HG02588 (cell line): ENCODE measurements at regions not wholly inside any gene's neighbourhood (a gene's known extent, or its start where the extent isn't known, plus 50 kb on each side); places are given as distances from the start of the nearest gene placed in this dataset.
A peak's percentile ranks its signal among the peaks of the same experiment; 100 is the strongest.

Experiments
- ATAC-seq: cut with Tn5 transposase; IDR thresholded peaks from one replicate; pipeline ENCODE4 v1.9.1; 2021; ENCODE audit warnings: mild to moderate bottlenecking, moderate library complexity; ENCODE audit not compliant: unreplicated experiment

DNA sequence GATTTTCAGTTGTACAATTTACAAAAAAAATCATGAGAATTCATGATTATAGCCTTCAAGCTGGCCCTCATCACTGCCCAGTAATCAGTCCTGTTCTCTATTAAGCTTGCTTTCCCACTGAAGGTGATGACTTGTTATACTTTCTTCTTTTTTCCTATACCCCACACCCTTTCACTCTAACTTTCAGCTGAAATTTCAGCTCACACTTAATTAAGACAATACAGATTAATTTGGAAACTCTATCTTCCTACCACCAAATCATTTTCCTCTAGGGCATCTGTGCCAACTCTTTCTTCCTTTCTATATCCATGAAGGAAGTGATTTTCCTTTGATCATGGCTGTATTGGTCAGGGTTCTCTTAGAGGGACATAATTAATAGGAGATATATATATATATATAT is 449.9 kb downstream of the CD109 start:
- ATAC-seq: no peak

DNA sequence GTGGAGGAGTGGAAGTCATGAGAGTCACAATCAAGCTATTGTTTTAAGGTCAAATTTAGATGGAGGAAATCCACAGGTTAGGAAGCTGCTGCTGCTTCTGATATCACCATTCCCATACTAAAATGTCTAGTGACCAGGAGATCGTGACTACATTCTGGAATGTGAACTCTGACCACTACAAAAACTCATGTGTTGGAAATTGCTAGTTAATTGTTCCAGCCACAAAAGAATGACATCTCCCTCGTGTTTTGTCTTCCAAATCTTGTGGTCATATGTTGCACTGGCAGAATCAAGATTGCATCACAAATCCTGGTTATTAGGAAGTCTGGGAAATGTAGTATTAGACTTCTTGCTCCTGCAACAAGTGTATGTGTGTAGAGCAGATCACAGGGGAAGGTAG is 441.9 kb downstream of the CD109 start:
- ATAC-seq: no peak

DNA sequence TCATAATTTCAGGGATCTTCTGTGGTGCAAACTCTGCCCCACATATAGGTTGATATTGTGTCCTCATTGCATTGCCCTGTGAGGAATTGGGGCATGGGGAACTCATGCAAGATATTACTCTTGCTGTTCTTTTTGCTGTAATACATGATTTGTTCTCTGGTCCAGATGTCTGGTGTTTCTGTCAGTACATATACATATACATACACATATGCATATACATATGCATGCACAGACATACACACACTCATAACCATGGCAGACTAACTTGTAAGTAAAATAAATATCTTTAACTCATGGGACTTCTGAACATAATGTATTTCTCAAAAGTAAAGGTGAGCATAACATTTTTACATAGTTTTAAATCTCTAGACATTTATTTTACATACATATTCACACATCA is 438.3 kb downstream of the CD109 start:
- no peak for ATAC-seq

DNA sequence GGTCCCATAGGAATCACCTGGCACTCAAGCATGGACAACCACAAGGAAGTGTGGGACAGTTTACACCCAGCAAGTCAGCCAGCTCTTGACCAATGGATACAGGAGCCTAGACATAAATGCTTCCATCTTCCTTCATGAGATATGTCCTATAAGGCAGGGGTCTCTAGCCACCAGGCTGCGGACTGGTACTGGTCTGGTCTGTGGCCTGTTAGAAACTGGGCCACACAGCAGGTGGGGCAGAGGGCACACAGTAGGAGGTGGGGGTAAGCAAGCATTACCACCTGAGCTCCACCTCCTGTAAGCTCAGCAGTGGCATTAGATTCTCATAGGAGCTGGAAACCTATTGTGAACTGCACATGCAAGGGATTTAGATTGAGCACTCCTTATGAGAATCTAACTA is 437.1 kb downstream of the CD109 start:
- no peak for ATAC-seq

DNA sequence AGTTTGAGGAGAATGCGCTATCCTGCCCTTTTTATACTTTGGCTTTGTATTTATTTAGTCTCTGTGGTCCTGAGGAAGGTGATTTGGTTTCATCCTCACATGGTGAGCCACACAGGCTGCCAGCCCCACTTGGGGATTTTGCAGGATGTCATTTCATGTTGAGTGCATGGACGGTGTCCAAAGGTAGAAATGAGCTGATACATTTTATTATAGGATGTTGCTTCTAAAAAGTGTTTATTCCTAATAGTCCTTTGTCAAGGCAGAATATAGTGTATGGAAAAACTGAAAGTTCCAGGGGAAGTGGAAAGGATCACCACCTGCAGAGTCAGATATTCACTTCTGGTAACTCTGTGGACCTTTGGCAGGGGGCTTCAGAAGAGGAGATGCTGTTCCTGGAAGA is 434.6 kb downstream of the CD109 start:
- no peak for ATAC-seq

DNA sequence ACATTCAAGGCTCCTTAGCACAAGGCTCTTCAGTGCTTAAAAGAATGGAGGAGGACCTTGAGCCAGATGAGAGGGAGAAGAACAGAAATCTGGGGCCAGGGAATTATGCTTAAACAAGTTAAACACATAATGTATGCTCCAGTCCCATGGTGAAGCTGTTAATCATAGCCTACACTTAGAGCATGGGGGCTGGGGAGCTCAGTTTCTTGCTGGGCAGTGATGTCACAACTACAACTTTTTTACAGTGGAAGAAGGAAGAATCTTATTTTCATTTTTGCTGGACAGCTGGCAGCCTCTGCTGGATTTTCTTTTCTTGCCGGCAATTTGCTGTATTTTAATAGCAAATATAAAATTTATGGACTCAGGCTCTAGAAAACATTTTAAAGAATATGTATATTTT is 432.5 kb downstream of the CD109 start:
- no peak for ATAC-seq

DNA sequence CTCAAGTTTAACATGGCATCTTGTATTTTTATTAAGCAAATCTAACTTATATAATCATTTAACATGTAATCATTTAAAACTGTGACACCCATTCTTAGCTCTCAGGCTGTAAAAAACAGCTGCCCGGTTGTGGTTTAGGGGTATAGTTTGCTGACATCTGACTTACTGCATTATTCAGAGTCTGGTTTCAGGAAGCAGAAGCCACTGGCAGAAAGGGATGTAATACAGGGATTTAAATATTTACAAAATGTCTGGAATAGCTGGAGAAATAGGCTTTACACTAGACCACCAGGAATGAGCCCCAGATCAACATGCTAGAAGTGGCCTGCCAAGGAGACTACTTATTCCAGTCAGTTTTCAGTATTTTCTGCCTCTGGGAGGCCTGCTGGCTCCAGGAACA is 421.1 kb downstream of the CD109 start:
- ATAC-seq: no peak

DNA sequence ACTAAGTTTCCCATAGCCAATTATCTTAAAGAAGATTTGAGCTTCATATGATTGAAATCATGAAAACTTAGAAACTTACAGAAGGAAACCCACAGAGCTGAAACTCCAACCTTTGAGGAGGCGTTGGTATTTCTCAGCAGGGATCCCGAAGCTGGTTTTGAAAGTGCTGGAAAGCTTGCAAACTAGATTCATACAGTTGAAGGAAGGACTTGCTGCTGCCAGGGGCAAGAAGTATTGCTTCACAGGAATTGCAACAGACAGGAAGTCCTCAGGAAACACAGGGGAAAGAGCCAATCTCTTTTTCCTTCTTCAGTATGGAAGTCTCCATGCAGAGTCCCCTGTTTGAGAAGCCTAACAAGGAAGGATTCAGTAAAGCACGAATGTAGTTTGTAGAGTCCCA is 419.7 kb downstream of the CD109 start:
- ATAC-seq: no peak

DNA sequence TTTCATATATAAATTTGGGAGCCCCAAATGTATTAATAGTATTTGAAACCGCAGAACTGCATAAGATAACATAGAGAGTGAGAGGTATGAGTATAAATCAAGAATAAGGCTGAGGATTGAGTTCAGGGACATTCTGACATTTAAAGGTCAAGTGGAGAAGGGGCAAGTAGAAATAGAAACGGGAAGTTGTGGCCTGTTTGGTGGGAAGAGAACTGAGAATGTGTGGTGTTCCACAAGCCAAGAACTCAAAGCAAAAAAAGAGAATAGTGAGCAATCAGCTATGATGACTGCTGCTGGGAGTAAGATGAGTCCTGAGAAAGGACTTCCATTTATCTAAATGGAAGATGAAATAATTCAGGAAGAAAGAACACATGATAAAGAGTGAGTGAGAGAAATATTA is 418.4 kb downstream of the CD109 start:
- peak; percentile 71 for ATAC-seq

DNA sequence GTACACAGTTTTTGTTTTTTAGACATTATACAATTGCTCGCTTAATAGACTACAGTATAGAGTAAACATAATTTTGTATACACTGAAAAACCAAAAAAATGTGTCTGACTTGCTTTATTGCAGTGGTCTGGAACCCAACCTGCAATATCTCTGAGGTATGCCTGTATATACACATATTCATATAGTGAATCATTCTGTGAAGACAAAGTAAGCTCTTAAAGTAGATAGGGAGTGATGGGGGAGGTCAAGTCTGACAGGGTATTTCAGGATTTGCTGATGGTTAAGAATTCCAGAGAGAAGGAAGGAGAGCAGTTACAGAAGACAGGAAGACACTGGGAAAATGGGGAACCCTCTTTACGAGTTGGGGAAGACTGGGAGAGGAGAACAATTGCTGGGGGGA is 417.9 kb downstream of the CD109 start:
- ATAC-seq: no peak

DNA sequence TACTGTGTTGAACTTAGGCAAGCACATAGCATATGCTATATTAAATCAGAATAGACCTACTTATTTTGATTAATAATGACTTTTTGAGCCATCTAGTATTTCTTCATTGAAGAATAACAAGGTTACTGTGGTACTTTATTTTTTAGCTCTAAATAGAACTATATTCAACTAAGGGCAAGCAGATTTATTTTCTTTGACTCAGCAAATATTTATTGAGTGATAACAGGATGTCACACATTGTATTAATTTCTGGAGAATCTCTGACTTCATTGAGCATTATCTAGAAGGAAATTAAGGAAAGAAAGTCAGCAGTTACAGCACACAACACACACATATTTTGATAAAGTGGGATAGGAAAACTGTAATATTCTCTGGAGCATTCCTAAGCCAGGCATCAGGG is 407.4 kb downstream of the CD109 start:
- no peak for ATAC-seq

DNA sequence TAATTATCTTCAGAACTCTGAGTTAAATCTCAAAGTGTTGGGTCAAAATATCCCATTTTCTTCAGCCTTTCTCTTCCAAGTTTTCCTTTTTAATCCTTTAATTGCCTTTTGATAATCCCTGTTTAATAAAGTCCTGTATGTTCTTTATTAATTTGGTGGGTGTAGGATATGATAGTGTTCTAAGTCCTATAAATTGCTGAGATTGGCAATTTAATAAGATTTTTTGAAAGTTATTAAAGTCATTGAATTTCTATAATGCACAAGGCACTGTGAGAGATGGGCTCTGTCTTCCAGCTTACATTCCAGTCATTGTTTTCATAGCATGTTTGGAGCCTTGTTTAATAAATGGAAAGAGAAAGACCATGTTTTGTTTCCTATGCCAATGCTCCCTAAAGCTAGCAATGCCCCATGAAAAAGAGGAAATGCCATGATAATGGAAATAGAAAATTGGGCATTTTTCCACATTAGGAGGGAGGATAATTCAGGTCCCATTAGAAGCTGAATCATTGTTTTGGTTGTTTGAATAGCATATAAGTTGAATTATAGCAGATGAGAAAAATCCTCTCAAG is 404.8 kb downstream of the CD109 start:
- no peak for ATAC-seq

DNA sequence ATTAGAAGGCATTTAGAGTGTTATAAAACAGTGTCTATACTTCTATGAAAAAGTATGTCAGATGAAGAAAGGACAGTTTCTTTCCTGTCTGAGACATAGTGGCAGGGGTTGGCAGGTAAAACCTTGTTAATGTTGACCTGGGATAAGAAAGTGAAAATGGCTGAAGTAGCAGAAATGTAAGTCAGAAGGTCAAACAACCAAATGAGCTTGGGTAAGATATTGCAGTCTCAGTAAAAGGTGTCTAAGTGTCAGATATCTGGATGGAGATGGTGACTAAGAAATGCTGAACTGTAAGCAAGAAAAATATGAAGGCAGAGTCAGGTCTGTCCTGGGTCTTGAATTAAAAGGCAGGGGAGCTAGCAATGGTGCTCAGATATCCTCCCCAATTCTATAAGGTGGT is 400.3 kb downstream of the CD109 start:
- no peak for ATAC-seq

DNA sequence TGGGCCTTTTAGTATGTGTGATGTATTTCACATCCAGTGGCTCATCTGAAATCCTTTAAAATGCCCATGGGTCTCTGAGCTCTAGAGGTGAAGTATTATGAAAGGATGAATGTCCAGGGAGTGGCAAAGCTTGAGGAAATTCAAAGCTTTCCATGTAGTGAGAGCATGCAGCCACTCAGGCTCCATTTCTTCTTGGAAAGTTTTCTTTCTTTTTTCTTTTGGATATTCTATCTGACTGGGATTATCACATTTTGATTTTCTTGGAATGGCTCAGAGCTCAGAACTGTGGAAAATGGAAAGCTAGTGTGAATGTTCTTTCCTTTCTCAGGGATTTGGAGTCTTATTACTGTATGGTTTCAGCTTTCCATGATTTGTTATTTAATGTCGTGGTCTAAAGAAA is 397.4 kb downstream of the CD109 start:
- ATAC-seq: no peak

DNA sequence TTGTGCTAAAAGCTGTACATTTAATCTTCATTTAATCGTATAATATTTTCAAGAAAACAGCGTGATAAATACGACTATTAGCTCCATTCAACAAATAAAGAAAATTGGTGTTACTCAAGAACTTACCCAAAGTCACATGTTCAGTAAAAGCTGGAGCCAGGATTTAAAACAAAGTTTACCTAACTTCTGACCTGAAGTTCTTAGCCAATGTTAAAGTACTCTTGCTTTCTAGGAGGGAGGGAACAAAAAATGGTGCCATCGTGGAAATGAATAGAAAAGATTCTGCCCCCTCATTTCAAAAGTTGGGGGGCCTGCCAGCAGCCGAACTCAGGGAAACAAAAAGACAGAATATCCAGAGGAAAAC is 395.8 kb downstream of the CD109 start:
- ATAC-seq: no peak

DNA sequence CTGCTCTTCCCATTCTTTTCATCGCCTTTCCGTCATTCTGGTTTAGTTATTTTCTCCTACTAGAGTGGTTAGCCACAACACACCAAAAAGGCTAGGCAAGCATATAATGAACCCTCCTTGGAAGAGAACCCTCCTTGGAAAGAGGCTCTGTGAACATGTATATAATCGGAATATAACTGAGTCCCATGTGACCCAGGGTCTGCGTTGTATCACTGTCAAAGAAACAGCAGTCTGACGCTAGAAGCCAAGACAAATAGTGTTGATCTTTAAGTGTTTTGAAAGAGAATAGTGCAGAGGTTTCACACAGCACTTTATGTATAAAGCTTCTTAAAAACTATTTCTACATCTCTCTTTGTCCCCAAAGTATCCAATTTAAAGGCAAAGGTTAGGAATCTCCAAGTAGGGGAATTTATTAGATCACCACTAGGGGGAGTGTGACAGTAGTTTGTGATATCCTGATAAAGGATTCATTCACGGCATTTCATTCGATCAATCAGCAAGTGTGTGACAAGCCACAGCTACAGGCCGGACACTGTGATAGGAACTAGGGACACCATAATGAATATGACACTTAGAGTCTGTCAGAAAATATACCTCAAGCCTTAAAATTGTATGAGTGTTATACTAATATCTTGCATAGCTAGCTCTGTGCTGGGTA is 395.3 kb downstream of the CD109 start:
- no peak for ATAC-seq

DNA sequence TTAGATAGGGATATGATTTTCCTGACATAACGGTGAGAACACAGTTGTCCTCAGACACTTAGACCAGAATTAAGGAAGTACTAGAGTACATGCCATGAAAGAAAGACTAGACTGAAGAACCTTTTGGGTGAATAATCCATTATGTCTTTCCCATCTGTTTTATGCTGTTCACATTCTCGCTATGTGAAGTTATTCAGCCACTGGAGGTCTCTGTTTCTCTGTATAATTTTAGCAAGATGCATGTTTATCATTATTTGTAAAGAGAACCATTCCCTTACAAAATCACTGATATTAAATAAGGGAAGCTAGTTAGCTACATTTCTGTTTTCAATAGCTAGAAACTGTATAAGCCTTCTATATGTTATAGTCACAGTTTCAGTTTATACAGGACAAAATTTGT is 391.9 kb downstream of the CD109 start:
- ATAC-seq: no peak

DNA sequence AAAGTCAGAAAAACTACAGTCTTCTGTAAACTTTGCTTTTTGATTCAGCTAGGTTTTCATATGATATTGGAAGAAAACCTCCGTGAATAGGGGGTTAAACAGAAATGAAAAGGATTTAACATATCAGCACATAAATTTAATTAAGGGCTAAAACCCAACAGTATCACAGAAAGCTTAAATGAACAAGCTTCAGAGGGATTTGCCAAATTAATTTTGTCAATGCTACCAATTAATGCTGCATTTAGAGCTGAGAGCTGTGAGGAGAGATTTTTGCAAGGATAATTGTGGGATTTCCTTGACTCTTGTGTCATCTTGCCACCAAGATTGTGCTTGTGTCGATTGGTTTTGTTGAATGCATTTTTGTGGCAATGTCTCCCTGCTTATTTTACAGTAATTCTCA is 379.9 kb downstream of the CD109 start:
- no peak for ATAC-seq

DNA sequence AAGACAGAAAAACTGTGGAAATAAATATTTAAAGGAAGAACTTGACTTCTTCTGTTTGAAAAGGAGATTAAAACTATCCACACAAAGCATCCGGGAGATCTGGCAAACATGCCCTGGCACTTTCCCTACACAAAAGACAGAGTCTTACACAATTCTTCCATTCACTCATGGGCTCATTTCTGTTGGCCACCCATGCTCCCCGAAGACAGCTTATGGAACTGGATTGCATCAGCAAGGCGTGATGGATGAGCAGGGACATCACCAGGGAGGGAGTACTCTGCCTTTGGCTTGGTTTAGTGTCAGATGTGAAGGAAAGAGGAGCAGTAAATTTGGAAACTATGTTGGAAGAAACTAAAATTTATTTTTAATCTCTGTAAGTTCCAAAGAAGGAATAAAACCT is 379.3 kb downstream of the CD109 start:
- no peak for ATAC-seq

DNA sequence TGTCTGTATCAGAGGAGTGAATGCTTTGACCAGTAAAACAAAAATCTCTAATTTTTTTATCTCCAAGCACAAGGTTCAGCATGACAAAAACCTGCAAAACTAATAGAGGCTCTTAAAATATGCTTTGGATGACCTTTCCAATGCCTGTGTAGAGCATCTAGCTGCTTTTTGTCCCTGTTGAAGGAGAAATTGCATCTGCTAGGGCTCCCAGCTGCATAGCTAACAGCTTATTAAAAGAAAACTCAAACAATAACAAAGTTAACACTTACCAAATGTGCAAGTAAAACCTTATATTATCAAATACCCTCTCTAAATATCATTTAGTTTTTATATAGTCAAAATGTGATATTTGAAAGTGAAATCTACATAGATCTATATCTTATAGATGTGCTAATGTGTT is 378.6 kb downstream of the CD109 start:
- no peak for ATAC-seq

DNA sequence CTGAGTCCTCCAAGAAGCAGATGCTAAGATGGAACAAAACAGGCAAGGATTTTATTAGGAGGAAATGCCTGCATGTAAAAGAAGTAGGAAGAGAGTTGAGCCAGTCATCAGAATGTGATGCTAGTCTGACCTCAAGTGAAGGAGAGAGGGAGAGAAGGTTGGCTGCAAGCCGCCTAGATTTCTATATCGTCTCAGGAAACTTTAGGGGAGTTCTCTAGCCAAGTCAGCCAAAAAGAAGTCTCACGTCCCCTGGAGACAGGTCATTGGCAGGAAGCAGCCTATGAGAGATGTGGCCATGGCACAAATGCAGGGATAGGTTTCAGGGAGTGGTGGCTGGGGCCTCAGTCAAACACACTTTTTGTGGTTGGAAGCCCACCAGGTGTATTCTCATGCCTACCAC is 378.0 kb downstream of the CD109 start:
- ATAC-seq: no peak

DNA sequence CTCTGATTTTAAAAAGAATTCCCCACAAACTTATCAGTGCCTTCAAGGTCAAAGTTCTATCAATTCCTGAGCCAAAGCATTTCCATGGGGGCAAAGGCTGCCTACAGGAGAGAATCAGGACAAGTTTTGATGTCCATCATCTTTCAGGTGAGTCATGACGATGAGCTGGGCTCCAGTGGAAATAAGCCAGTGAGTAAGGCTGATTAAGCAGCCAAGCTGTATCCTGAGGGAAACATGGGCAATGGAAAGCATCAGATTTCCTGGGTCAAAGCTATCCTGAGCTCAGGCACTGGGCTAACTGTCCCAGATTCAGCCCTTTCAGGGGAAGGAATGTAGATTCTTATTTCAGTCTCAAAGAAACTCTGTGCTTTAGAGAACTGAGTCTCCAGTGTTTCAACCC is 377.4 kb downstream of the CD109 start:
- no peak for ATAC-seq

DNA sequence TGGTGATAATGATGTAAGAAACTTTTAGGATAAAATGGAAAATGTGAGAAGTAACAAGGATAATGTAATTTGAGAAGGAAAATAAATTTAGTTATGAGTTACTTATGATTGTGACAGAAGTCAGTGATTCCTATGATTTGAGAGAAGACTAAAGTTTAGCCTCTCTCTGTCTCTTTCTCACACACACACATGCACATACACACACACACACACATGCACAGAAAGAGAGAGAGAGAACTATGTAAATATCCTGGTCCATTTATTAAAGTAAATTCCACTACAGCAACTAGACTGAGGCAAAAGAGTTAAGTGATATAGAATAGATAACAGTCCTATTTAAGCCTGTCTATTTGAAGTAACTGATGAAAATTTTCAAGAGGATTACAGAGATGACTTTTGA is 375.2 kb downstream of the CD109 start:
- ATAC-seq: no peak
